Suprapubic skin (tissue), 3 donors: ENCODE measurements at regions not wholly inside any gene's neighbourhood (a gene's known extent, or its start where the extent isn't known, plus 50 kb on each side); places are given as distances from the start of the nearest gene placed in this dataset.

Experiments
- CTCF ChIP-seq, 2 donors: fragments of 200-600 bp in 1 of 2; fragments of 450-650 bp in 1 of 2; sonication (generic) in 1 of 2; IDR thresholded peaks; one replicate each; pipeline ENCODE4 v1.5.1; 2016 to 2019; ENCODE audit warnings: antibody characterized with exemption in 2 of 2, mild to moderate bottlenecking in 1 of 2, moderate library complexity in 1 of 2
- POLR2A ChIP-seq, 2 donors: fragments of 450-650 bp; IDR thresholded peaks; one replicate each; pipeline ENCODE4 v1.6.1; 2017; ENCODE audit warnings: antibody characterized with exemption in 2 of 2, mild to moderate bottlenecking in 2 of 2, moderate library complexity in 2 of 2

GRCh38 chr2:188068093-188068492 lies 223.6 kb upstream of the GULP1 start:
- TF ChIP-seq CTCF (IDR thresholded peaks at IDR 0.05): no peak
- no peak for TF ChIP-seq POLR2A (IDR thresholded peaks at IDR 0.05)
